ENCODE measurements at regions not wholly inside any gene's neighbourhood (a gene's known extent, or its start where the extent isn't known, plus 50 kb on each side); places are given as distances from the start of the nearest gene placed in this dataset.
"Not testable (repeated sequence)": the region's sequence is repeated elsewhere in the genome, so short reads cannot be mapped to it uniquely, and the experiment has no call there.

DNA sequence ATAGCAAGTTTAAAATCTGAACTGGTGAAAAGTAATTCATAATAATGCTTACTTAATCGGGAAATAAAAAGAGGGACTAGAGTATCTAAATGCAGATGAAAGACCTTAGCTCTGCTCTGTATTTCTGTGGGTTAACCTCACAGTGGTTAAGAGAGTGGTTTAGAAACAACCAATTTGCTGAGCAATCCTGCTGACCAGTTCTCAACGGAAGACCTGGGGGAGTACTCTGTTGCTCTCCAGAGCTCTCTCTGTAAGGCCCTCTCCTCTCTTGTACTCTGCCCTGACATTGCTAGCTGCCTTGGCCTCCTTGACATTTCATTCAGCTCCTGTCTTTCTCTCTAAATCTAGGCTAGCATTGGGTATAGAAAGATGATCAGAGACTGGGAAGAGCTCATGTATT lies 1186.6 kb upstream of the SEMA6A start:
- DNase-seq: no peak

- no peak for DNase-seq
These were observed 1185.4 kb upstream of the SEMA6A start for GRCh38 chr5:117759849-117760499.

- no peak for DNase-seq
These were observed 1177.8 kb upstream of the SEMA6A start for GRCh38 chr5:117752403-117752802.

GRCh38 chr5:117748336-117748735 lies 1173.7 kb upstream of the SEMA6A start:
- no peak for DNase-seq

GRCh38 chr5:117743337-117743736 lies 1168.7 kb upstream of the SEMA6A start:
- DNase-seq: no peak

DNA sequence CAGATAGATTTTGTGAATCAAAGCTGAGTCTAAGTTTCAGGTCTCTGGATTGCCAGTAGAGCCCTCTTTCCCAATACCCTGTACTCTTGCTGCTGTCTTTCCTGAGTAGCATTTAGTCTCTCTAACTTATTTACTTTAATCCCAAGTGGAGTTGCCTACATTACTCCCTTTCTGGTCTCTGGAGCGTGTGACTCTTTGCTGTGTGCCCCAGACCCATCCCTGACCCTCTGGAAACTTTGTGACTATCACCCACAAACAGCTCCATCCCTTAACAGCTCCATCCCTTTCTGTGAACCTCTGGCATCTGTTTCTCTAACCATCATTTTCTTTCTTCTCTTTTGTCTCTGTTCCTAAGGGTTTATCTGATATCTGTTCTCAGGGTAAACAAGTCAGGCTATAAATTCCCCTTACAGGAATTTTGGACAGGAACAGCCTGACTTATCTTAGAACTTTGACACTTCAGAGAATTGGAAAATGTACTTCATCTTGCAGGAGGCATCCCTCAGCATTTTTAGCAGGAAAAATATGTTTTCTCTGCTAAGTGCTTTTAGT lies 1167.1 kb upstream of the SEMA6A start:
- no peak for DNase-seq

DNA sequence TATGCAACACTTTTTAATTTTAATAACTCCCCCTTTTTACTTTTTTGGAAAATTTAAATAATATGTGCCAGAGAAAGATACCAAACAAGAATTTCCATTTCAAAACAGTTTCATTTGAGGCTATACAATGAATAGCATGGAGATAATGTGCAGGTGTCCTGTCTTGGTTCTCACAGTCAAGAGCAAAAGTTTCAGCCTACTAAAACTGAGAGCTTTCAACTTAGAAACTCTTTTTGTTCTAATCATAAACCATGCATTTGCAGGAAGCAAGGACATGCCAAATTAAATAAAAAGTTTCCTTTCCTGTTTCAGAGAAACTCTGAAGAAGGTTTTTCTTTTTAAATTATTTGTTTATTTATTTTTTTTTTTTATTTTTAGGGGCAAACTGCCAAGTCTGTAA lies 1165.6 kb upstream of the SEMA6A start:
- no peak for DNase-seq

DNA sequence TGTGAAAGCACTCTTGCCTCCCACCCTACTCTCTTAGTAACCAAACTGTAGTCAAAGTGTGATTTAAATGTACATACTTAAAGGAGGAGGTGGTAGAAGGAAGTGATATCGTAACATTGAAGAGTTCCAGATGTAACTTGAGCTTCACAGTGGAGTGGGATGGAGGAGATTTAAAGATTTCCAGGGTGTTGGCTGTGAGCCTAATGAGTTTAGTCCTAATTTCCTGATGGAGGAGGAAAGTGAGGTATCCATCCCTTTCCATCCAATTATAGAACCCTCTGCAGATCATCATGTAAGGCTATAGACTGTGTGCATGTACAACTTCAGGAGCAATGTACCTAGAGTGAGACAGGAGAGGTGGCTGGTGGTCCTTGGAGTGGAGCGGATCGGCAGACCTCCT lies 1163.9 kb upstream of the SEMA6A start:
- DNase-seq: no peak

DNA sequence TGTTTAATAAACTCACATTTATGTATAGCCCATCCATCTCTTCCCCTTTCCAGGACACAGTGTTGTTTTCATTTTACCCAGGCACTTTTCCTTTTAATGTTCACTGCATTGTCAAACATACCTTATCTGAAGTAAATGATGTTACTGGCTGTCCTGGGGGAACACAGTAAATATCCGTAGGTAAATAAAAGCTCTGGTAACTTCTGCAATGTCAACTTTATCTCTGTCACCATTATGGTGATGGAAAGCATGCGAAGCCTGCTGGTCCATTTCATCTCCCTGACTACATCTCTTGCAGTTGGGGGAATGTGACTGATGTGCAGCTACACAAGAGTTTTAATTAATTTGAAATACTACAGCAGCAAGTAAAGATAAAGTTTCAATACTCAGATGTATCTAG lies 1162.1 kb upstream of the SEMA6A start:
- no peak for DNase-seq

DNA sequence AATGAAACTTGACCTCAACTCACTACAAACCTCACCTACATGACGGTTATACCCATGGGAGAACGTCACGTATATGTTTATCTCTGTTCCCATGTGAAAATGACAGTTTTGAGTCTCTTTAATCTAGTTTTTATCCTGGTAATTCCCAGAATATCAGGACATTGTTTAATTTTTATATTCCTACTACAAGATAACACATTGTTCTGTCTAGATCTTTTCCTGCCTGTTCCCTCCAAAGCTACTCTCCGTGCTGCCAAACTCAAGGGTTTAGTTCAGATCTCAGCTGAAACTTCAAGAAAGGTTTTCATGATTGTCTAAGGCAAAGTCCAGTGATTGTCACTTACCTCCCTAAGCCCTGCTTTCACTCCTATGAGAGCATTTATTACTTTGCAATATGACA lies 1159.4 kb upstream of the SEMA6A start:
- no peak for DNase-seq

GRCh38 chr5:117733051-117733450 lies 1158.4 kb upstream of the SEMA6A start:
- DNase-seq: no peak

DNA sequence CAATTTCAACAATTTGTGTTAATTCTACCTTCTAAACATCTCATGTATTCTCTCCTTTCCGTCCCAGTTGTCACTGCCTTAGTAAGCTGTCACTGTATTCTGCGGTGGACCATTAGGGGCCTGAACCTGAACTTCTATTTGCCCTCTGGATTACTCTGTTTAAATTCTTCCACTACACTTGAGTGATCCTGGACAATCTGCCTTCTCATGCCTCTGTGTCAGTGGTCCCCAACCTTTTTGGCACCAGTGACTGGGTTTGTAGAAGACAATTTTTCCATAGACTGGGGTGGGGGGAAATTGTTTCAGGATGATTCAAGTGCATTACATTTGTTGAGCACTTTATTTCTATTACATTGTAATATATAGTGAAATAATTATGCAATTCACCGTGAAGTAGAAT lies 1157.6 kb upstream of the SEMA6A start:
- no peak for DNase-seq

- DNase-seq: no peak
These were observed 1156.8 kb upstream of the SEMA6A start for GRCh38 chr5:117731446-117731845.

DNA sequence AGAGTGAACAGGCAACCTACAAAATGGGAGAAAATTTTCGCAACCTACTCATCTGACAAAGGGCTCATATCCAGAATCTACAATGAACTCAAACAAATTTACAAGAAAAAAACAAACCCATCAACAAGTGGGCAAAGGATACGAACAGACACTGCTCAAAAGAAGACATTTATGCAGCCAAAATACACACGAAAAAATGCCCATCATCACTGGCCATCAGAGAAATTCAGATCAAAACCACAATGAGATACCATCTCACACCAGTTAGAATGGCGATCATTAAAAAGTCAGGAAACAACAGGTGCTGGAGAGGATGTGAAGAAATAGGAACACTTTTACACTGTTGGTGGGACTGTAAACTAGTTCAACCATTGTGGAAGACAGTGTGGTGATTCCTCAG lies 1146.2 kb upstream of the SEMA6A start:
- DNase-seq: not testable (repeated sequence)

DNA sequence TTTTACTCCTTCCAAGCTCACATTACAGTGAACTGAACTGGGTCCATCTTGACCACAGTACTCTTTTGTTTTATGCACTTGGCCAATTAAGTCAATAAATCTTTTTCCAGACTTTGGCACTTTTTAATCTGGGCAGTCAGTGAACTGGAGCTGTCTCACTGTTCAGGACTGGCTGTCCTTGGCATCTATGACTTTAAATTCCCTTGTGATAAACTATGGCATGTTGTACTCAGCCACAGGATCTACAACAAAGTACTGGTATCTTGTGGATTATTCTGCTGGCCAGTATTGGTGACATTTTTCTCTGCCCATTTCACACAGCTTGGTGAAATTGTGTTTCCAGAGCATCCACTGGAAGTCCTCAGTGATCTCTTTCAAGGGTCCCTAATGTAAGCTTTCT lies 1144.8 kb upstream of the SEMA6A start:
- no peak for DNase-seq

DNA sequence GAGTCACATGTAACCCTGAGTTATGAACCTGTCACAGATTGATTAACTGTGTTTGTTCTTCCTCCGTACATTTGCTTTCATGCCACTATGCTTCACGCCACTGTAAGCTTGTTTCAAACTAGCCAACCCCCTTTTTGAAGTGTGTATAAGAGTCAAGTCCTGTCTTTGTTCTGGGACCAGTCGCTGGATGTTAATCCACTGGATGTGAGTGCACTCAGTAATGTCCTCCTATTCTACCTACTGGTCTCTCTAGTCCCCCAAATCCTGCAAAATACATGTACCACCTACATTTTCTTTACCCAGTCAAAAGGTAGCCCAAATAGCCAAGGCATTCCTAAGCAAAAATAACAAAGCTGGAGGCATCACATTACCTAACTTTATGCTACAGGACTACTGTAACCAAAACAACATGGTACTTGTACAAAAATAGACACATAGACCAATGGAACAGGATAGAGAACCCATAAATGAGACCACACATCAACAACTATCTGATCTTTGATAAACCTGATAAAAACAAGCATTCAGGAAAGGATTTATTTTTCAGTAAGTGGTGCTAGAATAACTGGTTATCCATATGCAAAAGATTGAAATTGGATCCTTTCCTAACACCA lies 1139.1 kb upstream of the SEMA6A start:
- no peak for DNase-seq

DNA sequence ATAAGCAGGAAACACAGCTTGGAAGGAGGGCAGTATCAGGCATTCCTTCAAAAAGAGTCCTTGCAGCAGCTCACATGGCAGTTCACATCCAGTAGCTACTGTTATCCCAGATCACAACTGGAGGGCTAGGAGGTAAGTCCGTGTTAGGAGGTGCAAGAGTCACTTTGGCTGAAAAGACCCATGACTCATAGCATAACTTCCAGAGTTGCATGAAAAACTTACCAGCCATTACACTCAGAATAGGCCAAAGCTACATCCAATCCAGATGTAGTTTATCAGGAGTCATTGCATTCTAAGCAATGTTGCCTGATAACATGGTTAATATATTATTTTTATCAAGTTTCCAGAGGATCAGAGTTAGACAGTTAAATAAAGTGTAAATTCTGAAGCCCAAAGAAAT lies 1126.4 kb upstream of the SEMA6A start:
- no peak for DNase-seq

DNA sequence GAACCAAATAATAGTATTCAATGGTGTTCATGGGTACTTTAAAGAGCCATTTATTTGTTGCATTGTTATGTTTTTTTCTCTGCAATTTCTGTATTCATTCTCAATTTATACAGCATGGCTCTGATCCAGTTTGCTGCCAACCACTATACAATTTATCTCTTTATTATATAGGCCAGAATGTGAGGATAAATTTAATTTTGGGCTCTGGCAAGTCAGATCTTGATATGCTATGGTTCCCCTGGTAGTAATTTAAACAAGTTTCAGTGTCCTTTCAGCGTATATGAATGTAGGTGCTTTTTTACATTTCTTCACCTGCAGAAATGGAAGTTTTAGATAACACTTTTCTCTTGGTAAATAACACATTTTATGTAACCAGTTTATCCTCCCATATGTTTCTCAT lies 1118.0 kb upstream of the SEMA6A start:
- no peak for DNase-seq

DNA sequence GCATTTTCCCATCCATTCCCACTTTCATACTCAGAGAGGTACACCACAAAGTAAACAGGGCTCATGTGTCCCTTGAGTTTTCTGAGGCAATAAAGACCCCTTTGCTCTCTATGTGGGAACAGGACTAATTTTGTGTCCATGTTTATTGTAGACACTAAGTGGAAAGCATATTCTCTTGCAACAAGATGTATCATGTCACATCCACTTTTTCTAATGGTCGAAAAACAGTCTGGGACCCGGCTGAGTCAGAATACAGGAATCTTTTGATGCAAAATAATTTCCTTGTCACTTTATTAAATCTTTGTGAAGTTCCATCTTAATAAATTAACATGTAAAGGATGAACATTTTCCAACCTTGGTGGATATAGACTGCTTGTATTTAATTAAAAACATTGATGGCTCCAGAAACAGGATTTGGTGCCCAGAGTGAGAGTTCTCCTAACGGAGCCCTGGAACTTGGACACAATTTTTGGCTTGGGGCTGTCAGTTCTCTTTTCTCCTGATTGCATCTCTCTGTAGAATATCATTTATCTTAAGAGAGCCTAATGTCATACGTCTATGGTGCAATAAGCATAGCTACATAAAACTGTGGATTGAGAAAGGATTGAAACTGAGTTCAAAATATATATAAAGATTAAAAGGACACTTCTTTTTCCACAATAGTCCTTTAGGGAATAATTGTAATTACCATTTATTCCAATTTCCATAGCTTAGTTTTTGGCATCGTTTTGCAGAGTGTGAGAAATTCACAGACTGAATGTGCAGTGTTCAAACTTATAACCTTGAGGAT lies 1116.7 kb upstream of the SEMA6A start:
- DNase-seq: no peak

DNA sequence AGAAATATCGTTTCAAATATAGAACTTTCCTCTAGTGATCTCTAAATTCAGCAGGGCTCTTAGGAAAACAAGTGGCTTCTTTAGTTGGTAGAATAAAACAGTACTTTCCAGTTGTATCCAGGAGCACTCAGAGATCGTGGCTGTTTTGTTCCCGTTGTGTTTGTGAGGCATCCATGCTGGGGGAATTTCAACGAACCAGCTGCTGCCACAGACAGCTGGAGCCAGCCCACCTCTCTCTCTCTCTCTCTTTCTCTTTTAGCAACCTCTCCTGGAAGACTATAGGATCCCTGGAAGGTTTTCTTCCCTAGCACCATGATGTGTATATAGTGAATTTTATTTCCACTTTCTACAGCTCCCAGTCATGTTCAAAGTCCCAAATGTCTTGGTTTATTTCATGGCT lies 1116.0 kb upstream of the SEMA6A start:
- DNase-seq: no peak

- DNase-seq: no peak
These were observed 1112.3 kb upstream of the SEMA6A start for GRCh38 chr5:117686926-117687325.

DNA sequence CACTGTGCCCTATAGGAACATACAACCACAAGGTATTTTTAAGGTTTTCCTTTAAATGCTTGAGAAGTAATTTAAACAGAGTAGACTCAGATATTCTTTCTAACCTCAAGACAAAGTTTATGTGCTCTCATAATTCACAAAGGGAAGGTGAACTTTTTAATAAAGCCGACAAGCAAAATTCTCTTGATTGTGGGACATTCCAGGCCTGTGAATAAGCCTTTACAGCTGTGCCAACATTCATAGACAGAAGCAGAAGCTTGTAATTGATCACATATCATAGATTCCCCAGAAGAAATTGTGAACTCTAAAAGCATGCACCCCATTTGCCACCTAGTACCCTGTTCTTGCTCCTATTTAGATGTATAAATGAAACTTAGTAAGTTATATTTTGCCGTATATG lies 1107.8 kb upstream of the SEMA6A start:
- no peak for DNase-seq

GRCh38 chr5:117681431-117682254 lies 1107.0 kb upstream of the SEMA6A start:
- DNase-seq: no peak
